HEK293 (cell line): ENCODE measurements at regions not wholly inside any gene's neighbourhood (a gene's known extent, or its start where the extent isn't known, plus 50 kb on each side); places are given as distances from the start of the nearest gene placed in this dataset.

Experiments used
- SP2 ChIP-seq: fragments of 450-650 bp; formaldehyde crosslinking; IDR thresholded peaks from 2 replicates; pipeline ENCODE4 v1.5.1; 2016; ENCODE audit warnings: missing biosample characterization, missing genetic modification characterization
- ZBTB1 ChIP-seq: fragments of 450-650 bp; formaldehyde crosslinking; IDR thresholded peaks from 2 replicates; pipeline ENCODE4 v1.5.1; 2016; ENCODE audit warnings: missing biosample characterization, missing genetic modification characterization
- ZNF114 ChIP-seq: fragments of 450-650 bp; formaldehyde crosslinking; IDR thresholded peaks from 2 replicates; pipeline ENCODE4 v1.5.0; 2017; ENCODE audit warnings: missing biosample characterization, missing genetic modification characterization
- ZNF19 ChIP-seq: fragments of 450-650 bp; formaldehyde crosslinking; IDR thresholded peaks from 2 replicates; pipeline ENCODE4; 2016; ENCODE audit warnings: missing biosample characterization, missing genetic modification characterization, low read depth
- ZNF350 ChIP-seq: fragments of 450-650 bp; formaldehyde crosslinking; IDR thresholded peaks from 2 replicates; pipeline ENCODE4 v1.5.0; 2017; ENCODE audit warnings: missing biosample characterization, mild to moderate bottlenecking, missing genetic modification characterization
- ZNF558 ChIP-seq: fragments of 450-650 bp; formaldehyde crosslinking; IDR thresholded peaks from 2 replicates; pipeline ENCODE4 v1.5.1; 2016; ENCODE audit warnings: missing biosample characterization, missing genetic modification characterization
- ZNF561 ChIP-seq: fragments of 450-650 bp; IDR thresholded peaks from 2 replicates; pipeline ENCODE4 v1.5.1; 2018; ENCODE audit warnings: missing biosample characterization, missing genetic modification characterization, borderline replicate concordance
- ZNF707 ChIP-seq: fragments of 450-650 bp; formaldehyde crosslinking; IDR thresholded peaks from 2 replicates; pipeline ENCODE4 v1.5.1; 2016; ENCODE audit warnings: missing biosample characterization, missing genetic modification characterization
- TF ChIP-seq, protein P1 (sequence below): fragments of 450-650 bp; formaldehyde crosslinking; IDR thresholded peaks from 2 replicates; pipeline ENCODE4 v1.5.1; 2016; ENCODE audit warnings: missing biosample characterization, missing genetic modification characterization
- TF ChIP-seq, protein P2 (sequence below): fragments of 450-650 bp; formaldehyde crosslinking; IDR thresholded peaks from 2 replicates; pipeline ENCODE4 v1.5.1; 2016; ENCODE audit warnings: missing biosample characterization, missing genetic modification characterization
- TF ChIP-seq, protein P3 (sequence below): fragments of 450-650 bp; formaldehyde crosslinking; IDR thresholded peaks from 2 replicates; pipeline ENCODE4 v1.5.1; 2017; ENCODE audit warnings: missing biosample characterization, missing genetic modification characterization
- TF ChIP-seq, protein P4 (sequence below): fragments of 450-650 bp; formaldehyde crosslinking; IDR thresholded peaks from 2 replicates; pipeline ENCODE4 v1.5.1; 2016; ENCODE audit warnings: missing biosample characterization, missing genetic modification characterization, low read depth
- TF ChIP-seq, protein P5 (sequence below): fragments of 450-650 bp; formaldehyde crosslinking; IDR thresholded peaks from 2 replicates; pipeline ENCODE4 v1.5.1; 2016; ENCODE audit warnings: missing biosample characterization, missing genetic modification characterization

DNA sequence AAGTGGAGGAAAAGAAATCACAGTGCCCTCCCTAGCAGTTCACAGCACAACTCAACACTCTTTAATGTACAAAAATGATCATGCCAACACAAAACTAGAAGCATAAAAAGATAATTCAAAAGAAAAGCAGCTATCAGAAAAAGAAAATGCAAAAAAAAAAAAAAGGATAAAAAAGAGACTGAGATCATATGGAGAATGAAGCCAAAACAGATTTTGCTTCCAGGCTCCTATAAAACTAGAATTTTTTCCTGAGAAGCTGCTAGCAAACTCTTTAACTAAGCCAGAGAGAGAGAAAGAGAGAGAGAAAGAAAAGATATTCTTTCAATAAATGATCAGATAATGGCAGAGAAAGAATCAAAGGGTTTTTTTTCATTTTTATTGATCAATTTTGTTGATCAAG, 288.0 kb upstream of the ANKRD30A start:
- TF ChIP-seq ZBTB1 (tag by site-specific recombination) (no peak), SP2 (no peak), ZNF558 (tag by site-specific recombination) (no peak), ZNF561 (tag by site-specific recombination) (no peak), ZNF114 (tag by site-specific recombination) (no peak), ZNF350 (tag by site-specific recombination) (no peak), ZNF707 (no peak), ZNF19 (no peak)
- TF ChIP-seq, protein P1, sequence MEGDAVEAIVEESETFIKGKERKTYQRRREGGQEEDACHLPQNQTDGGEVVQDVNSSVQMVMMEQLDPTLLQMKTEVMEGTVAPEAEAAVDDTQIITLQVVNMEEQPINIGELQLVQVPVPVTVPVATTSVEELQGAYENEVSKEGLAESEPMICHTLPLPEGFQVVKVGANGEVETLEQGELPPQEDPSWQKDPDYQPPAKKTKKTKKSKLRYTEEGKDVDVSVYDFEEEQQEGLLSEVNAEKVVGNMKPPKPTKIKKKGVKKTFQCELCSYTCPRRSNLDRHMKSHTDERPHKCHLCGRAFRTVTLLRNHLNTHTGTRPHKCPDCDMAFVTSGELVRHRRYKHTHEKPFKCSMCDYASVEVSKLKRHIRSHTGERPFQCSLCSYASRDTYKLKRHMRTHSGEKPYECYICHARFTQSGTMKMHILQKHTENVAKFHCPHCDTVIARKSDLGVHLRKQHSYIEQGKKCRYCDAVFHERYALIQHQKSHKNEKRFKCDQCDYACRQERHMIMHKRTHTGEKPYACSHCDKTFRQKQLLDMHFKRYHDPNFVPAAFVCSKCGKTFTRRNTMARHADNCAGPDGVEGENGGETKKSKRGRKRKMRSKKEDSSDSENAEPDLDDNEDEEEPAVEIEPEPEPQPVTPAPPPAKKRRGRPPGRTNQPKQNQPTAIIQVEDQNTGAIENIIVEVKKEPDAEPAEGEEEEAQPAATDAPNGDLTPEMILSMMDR (tag by site-specific recombination), result no peak
- TF ChIP-seq, protein P2, sequence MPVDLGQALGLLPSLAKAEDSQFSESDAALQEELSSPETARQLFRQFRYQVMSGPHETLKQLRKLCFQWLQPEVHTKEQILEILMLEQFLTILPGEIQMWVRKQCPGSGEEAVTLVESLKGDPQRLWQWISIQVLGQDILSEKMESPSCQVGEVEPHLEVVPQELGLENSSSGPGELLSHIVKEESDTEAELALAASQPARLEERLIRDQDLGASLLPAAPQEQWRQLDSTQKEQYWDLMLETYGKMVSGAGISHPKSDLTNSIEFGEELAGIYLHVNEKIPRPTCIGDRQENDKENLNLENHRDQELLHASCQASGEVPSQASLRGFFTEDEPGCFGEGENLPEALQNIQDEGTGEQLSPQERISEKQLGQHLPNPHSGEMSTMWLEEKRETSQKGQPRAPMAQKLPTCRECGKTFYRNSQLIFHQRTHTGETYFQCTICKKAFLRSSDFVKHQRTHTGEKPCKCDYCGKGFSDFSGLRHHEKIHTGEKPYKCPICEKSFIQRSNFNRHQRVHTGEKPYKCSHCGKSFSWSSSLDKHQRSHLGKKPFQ (tag by site-specific recombination), result no peak
- TF ChIP-seq, protein P3, sequence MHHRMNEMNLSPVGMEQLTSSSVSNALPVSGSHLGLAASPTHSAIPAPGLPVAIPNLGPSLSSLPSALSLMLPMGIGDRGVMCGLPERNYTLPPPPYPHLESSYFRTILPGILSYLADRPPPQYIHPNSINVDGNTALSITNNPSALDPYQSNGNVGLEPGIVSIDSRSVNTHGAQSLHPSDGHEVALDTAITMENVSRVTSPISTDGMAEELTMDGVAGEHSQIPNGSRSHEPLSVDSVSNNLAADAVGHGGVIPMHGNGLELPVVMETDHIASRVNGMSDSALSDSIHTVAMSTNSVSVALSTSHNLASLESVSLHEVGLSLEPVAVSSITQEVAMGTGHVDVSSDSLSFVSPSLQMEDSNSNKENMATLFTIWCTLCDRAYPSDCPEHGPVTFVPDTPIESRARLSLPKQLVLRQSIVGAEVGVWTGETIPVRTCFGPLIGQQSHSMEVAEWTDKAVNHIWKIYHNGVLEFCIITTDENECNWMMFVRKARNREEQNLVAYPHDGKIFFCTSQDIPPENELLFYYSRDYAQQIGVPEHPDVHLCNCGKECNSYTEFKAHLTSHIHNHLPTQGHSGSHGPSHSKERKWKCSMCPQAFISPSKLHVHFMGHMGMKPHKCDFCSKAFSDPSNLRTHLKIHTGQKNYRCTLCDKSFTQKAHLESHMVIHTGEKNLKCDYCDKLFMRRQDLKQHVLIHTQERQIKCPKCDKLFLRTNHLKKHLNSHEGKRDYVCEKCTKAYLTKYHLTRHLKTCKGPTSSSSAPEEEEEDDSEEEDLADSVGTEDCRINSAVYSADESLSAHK (tag by site-specific recombination), result no peak
- TF ChIP-seq, protein P4, sequence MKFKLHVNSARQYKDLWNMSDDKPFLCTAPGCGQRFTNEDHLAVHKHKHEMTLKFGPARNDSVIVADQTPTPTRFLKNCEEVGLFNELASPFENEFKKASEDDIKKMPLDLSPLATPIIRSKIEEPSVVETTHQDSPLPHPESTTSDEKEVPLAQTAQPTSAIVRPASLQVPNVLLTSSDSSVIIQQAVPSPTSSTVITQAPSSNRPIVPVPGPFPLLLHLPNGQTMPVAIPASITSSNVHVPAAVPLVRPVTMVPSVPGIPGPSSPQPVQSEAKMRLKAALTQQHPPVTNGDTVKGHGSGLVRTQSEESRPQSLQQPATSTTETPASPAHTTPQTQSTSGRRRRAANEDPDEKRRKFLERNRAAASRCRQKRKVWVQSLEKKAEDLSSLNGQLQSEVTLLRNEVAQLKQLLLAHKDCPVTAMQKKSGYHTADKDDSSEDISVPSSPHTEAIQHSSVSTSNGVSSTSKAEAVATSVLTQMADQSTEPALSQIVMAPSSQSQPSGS (tag by site-specific recombination), result no peak
- TF ChIP-seq, protein P5, sequence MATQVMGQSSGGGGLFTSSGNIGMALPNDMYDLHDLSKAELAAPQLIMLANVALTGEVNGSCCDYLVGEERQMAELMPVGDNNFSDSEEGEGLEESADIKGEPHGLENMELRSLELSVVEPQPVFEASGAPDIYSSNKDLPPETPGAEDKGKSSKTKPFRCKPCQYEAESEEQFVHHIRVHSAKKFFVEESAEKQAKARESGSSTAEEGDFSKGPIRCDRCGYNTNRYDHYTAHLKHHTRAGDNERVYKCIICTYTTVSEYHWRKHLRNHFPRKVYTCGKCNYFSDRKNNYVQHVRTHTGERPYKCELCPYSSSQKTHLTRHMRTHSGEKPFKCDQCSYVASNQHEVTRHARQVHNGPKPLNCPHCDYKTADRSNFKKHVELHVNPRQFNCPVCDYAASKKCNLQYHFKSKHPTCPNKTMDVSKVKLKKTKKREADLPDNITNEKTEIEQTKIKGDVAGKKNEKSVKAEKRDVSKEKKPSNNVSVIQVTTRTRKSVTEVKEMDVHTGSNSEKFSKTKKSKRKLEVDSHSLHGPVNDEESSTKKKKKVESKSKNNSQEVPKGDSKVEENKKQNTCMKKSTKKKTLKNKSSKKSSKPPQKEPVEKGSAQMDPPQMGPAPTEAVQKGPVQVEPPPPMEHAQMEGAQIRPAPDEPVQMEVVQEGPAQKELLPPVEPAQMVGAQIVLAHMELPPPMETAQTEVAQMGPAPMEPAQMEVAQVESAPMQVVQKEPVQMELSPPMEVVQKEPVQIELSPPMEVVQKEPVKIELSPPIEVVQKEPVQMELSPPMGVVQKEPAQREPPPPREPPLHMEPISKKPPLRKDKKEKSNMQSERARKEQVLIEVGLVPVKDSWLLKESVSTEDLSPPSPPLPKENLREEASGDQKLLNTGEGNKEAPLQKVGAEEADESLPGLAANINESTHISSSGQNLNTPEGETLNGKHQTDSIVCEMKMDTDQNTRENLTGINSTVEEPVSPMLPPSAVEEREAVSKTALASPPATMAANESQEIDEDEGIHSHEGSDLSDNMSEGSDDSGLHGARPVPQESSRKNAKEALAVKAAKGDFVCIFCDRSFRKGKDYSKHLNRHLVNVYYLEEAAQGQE (tag by site-specific recombination), result no peak
